Renal pelvis (tissue), 1 donor: ENCODE measurements at regions not wholly inside any gene's neighbourhood (a gene's known extent, or its start where the extent isn't known, plus 50 kb on each side); places are given as distances from the start of the nearest gene placed in this dataset.
"Not testable (repeated sequence)": the region's sequence is repeated elsewhere in the genome, so short reads cannot be mapped to it uniquely, and the experiment has no call there.

ENCODE experiments used
- DNase-seq: peaks from one replicate; pipeline ENCODE4 v3.0.0-alpha.2; 2013

GRCh38 chr2:83378921-83379320 is 1080.2 kb downstream of the SUCLG1 start:
- DNase-seq, result no peak

GRCh38 chr2:83376731-83377130 is 1082.3 kb downstream of the SUCLG1 start:
- no peak for DNase-seq

- DNase-seq, result no peak
Observed at GRCh38 chr2:83370419-83370762, 1088.7 kb downstream of the SUCLG1 start.

GRCh38 chr2:83369601-83370418 is 1089.3 kb downstream of the SUCLG1 start:
- DNase-seq, result no peak

GRCh38 chr2:83368916-83369315 is 1090.2 kb downstream of the SUCLG1 start:
- DNase-seq, result no peak

GRCh38 chr2:83368461-83368860 is 1090.6 kb downstream of the SUCLG1 start:
- no peak for DNase-seq

- no peak for DNase-seq
Observed at GRCh38 chr2:83365476-83365875, 1093.6 kb downstream of the SUCLG1 start.

GRCh38 chr2:83364264-83364663 is 1094.8 kb downstream of the SUCLG1 start:
- DNase-seq, result no peak

- DNase-seq, result not testable (repeated sequence)
Observed at GRCh38 chr2:83363138-83363537, 1095.9 kb downstream of the SUCLG1 start.

- DNase-seq, result no peak
Observed at GRCh38 chr2:83359336-83359735, 1099.7 kb downstream of the SUCLG1 start.

- no peak for DNase-seq
Observed at GRCh38 chr2:83342860-83343329, 1116.2 kb downstream of the SUCLG1 start.

- no peak for DNase-seq
Observed at GRCh38 chr2:83340424-83340823, 1118.7 kb downstream of the SUCLG1 start.

GRCh38 chr2:83339942-83340341 is 1119.1 kb downstream of the SUCLG1 start:
- not testable (repeated sequence) for DNase-seq

- DNase-seq, result no peak
Observed at GRCh38 chr2:83331810-83332209, 1127.3 kb downstream of the SUCLG1 start.

GRCh38 chr2:83323038-83323437 is 1136.0 kb downstream of the SUCLG1 start:
- no peak for DNase-seq

- DNase-seq, result no peak
Observed at GRCh38 chr2:83320053-83320452, 1139.0 kb downstream of the SUCLG1 start.

GRCh38 chr2:83305758-83306378 is 1153.2 kb downstream of the SUCLG1 start:
- no peak for DNase-seq

- DNase-seq, result no peak
Observed at GRCh38 chr2:83291083-83291482, 1168.0 kb downstream of the SUCLG1 start.

GRCh38 chr2:83282841-83283240 is 1176.2 kb downstream of the SUCLG1 start:
- DNase-seq, result no peak

GRCh38 chr2:83282043-83282795 is 1176.9 kb downstream of the SUCLG1 start:
- no peak for DNase-seq

GRCh38 chr2:83280391-83280790 is 1178.7 kb downstream of the SUCLG1 start:
- DNase-seq, result no peak

- DNase-seq, result no peak
Observed at GRCh38 chr2:83273322-83273721, 1185.8 kb downstream of the SUCLG1 start.
